GM23338 (cell line): ENCODE measurements at regions not wholly inside any gene's neighbourhood (a gene's known extent, or its start where the extent isn't known, plus 50 kb on each side); places are given as distances from the start of the nearest gene placed in this dataset.

Experiments used
- ATAC-seq: fragments of 200-7000 bp; cut with Tn5 transposase; 3 replicates; pipeline ENCODE4 v1.9.1; 2020
- DNase-seq: peaks from one replicate; pipeline ENCODE4 v3.0.0-alpha.2; 2015; ENCODE audit warnings: low spot score
- H2AFZ ChIP-seq: fragments of 200-600 bp; sonication (generic); 2 replicates; pipeline ENCODE4 v1.8.0; 2016; ENCODE audit warnings: antibody characterized with exemption, mild to moderate bottlenecking, moderate library complexity
- H3F3A ChIP-seq: fragments of 200-600 bp; sonication (generic); replicated peaks from 2 replicates; pipeline ENCODE4 v1.8.0; 2017; ENCODE audit warnings: antibody characterized with exemption, mixed run types, low read depth
- H3K27ac ChIP-seq: fragments of 200-600 bp; sonication (generic); 2 replicates; pipeline ENCODE4 v1.6.1; 2016; ENCODE audit warnings: low read depth
- H3K27me3 ChIP-seq: fragments of 200-600 bp; sonication (generic); 2 replicates; pipeline ENCODE4 v1.8.0; 2016; ENCODE audit warnings: mild to moderate bottlenecking, mixed run types, moderate library complexity; ENCODE audit not compliant: insufficient read depth
- H3K36me3 ChIP-seq: fragments of 200-600 bp; sonication (generic); 2 replicates; pipeline ENCODE4 v1.8.0; 2016; ENCODE audit warnings: mild to moderate bottlenecking; ENCODE audit not compliant: insufficient read depth
- H3K4me1 ChIP-seq: fragments of 200-600 bp; sonication (generic); 2 replicates; pipeline ENCODE4 v1.8.0; 2016; ENCODE audit warnings: mild to moderate bottlenecking, moderate library complexity; ENCODE audit not compliant: insufficient read depth
- H3K4me2 ChIP-seq: fragments of 200-600 bp; sonication (generic); 2 replicates; pipeline ENCODE4 v1.7.1; 2017; ENCODE audit warnings: mixed run types
- H3K4me3 ChIP-seq: fragments of 200-600 bp; sonication (generic); 2 replicates; pipeline ENCODE4 v1.6.1; 2016; ENCODE audit warnings: mixed run types
- H3K79me2 ChIP-seq: fragments of 200-600 bp; sonication (generic); replicated peaks from 2 replicates; pipeline ENCODE4 v1.8.0; 2017; ENCODE audit warnings: mild to moderate bottlenecking; ENCODE audit not compliant: insufficient read depth
- H3K9me2 ChIP-seq: fragments of 200-600 bp; sonication (generic); 2 replicates; pipeline ENCODE4 v1.8.0; 2017; ENCODE audit not compliant: insufficient read depth
- H4K20me1 ChIP-seq: fragments of 200-600 bp; sonication (generic); replicated peaks from 2 replicates; pipeline ENCODE4 v1.8.0; 2017; ENCODE audit warnings: mild to moderate bottlenecking; ENCODE audit not compliant: insufficient read depth
- H3K27ac Mint-ChIP-seq: 2 replicates; pipeline ENCODE4 v1.8.0; 2020; ENCODE audit warnings: inconsistent platforms, mild to moderate bottlenecking, moderate library complexity, mixed read lengths
- H3K27me3 Mint-ChIP-seq: 3 replicates; pipeline ENCODE4 v1.8.0; 2022; ENCODE audit warnings: low read depth, mild to moderate bottlenecking, moderate library complexity, mixed read lengths, inconsistent platforms; ENCODE audit not compliant: insufficient read depth, poor library complexity
- H3K36me3 Mint-ChIP-seq: 3 replicates; pipeline ENCODE4 v1.8.0; 2021; ENCODE audit warnings: low read depth, mild to moderate bottlenecking, inconsistent platforms, moderate library complexity, mixed read lengths
- H3K4me1 Mint-ChIP-seq: 3 replicates; pipeline ENCODE4 v1.8.0; 2020; ENCODE audit warnings: mild to moderate bottlenecking, inconsistent platforms, mixed read lengths
- H3K4me3 Mint-ChIP-seq: 3 replicates; pipeline ENCODE4 v1.8.0; 2021; ENCODE audit warnings: moderate library complexity, mild to moderate bottlenecking, inconsistent platforms, mixed read lengths
- H3K9me3 Mint-ChIP-seq: 3 replicates; pipeline ENCODE4 v1.8.0; 2020; ENCODE audit warnings: moderate library complexity, mild to moderate bottlenecking, inconsistent platforms, mixed read lengths
- EZH2 ChIP-seq: fragments of 200-600 bp; sonication (generic); IDR thresholded peaks from one replicate; pipeline ENCODE4 v1.8.0; 2017; ENCODE audit warnings: antibody characterized with exemption, mild to moderate bottlenecking, low read depth; ENCODE audit not compliant: unreplicated experiment
- JUNB ChIP-seq: IDR thresholded peaks from one replicate; pipeline ENCODE4 v1.6.1; 2016; ENCODE audit warnings: antibody characterized with exemption; ENCODE audit not compliant: unreplicated experiment
- POLR2AphosphoS5 ChIP-seq: IDR thresholded peaks from 2 replicates; pipeline ENCODE4 v1.6.1; 2016; ENCODE audit warnings: antibody characterized with exemption, low read depth
- ZNF114 ChIP-seq: fragments of 250-450 bp; sonication (Bioruptor Pico); IDR thresholded peaks from 2 replicates; pipeline ENCODE4 v1.5.0; 2020; ENCODE audit warnings: mild to moderate bottlenecking, moderate library complexity
- ZNF462 ChIP-seq: fragments of 250-450 bp; sonication (Bioruptor Pico); IDR thresholded peaks from 2 replicates; pipeline ENCODE4 v1.5.0; 2020; ENCODE audit warnings: mild to moderate bottlenecking, moderate library complexity
- TF ChIP-seq, protein P1 (sequence below): IDR thresholded peaks from 2 replicates; pipeline ENCODE4 v1.6.1; 2016; ENCODE audit warnings: antibody characterized with exemption

GRCh38 chr2:206869824-206870495, 69.4 kb upstream of the CPO start:
- H2AFZ ChIP-seq = no peak overlapping the region
- no peaks in the 10 kb centered on the region for H3K79me2 ChIP-seq
- 0 out of 2 replicates have a peak, but pooled peaks cover 2% of the 10 kb centered on the region for H3K9me2 ChIP-seq
- H3K27ac ChIP-seq = no peak overlapping the region
- ATAC-seq (no peak), DNase-seq (no peak)
- H3K27me3 Mint-ChIP-seq = no peaks in the 10 kb centered on the region
- TF ChIP-seq ZNF462 (CRISPR knock-in tag) (no peak), JUNB (no peak), ZNF114 (CRISPR knock-in tag) (no peak), EZH2 (no peak), POLR2AphosphoS5 (no peak)
- TF ChIP-seq, protein P1, sequence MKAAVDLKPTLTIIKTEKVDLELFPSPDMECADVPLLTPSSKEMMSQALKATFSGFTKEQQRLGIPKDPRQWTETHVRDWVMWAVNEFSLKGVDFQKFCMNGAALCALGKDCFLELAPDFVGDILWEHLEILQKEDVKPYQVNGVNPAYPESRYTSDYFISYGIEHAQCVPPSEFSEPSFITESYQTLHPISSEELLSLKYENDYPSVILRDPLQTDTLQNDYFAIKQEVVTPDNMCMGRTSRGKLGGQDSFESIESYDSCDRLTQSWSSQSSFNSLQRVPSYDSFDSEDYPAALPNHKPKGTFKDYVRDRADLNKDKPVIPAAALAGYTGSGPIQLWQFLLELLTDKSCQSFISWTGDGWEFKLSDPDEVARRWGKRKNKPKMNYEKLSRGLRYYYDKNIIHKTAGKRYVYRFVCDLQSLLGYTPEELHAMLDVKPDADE = no peak
- H4K20me1 ChIP-seq = no peaks in the 10 kb centered on the region
- H3K36me3 Mint-ChIP-seq = no peaks in the 10 kb centered on the region
- H3K27ac Mint-ChIP-seq = no peak overlapping the region
- H3K4me2 ChIP-seq = no peak overlapping the region
- no peaks in the 10 kb centered on the region for H3F3A ChIP-seq
- H3K9me3 Mint-ChIP-seq = no peaks in the 10 kb centered on the region
- H3K4me3 Mint-ChIP-seq = no peak overlapping the region
- H3K4me1 ChIP-seq = no peaks in the 10 kb centered on the region; the same call in 1 of the 2 replicates
- H3K36me3 ChIP-seq = no peaks in the 10 kb centered on the region
- H3K27me3 ChIP-seq = no peaks in the 10 kb centered on the region
- H3K4me1 Mint-ChIP-seq = peaks cover 4% of the 10 kb centered on the region
- no peak overlapping the region for H3K4me3 ChIP-seq
